HG02642 (cell line): ENCODE measurements at regions not wholly inside any gene's neighbourhood (a gene's known extent, or its start where the extent isn't known, plus 50 kb on each side); places are given as distances from the start of the nearest gene placed in this dataset.

Source experiments
- ATAC-seq: cut with Tn5 transposase; IDR thresholded peaks from one replicate; pipeline ENCODE4 v1.9.1; 2021; ENCODE audit warnings: mild to moderate bottlenecking; ENCODE audit not compliant: unreplicated experiment, poor library complexity

DNA sequence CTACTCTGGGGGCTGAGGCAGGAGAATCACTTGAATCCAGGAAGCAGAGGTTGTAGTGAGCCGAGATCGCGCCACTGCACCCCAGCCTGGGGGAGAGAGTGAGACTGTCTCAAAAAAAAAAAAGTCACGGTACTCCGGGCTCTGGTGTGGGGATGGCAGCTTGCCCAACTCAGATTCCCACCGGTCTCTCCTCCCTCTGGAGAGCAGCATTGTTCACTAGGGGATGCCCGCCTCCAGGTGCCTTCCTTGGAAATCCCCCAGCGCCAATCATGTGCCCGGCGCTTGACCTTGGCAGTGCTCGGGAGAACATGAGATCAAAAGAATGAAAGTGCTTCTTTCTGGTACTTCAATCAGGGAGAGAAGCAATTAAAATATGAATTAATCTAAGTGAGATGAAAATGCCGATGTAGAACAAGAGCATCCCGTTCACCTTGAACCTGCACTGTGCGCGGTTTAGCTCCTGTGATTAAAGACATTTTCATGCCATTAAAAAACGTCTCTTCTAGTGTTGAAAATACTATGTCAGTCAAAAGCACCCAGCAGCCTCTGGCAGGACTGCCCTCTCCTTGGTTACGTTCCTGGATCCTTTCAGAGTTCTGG lies 1127.3 kb upstream of the AUTS2 start:
- no peak for ATAC-seq

GRCh38 chr7:68472688-68473087 lies 1125.6 kb upstream of the AUTS2 start:
- no peak for ATAC-seq

DNA sequence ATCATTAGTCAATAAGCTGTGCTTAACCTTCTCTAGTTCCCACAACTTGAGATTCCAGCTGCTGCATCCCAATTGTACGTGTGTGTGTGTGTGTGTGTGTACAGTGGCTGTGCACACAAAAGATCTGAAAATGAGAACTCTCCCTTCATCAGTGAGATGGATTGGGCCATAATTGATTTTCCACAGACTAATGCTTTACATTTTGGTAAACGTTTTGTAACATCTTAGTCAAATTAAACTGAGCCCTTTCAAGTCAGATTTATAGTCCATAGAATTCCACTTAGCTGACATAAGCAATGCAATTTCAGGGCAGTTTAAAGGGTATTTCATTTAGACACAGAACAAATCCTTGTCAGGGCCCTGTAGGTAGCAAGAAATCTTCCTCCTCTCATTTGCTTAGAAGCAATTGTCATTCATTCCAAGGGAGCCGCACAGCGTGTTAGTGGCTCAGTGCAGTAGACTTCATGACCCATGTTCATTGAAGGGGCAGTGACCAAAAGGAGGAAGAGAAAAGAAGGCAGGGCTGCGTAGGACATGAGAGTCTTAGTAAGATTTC lies 1123.5 kb upstream of the AUTS2 start:
- no peak for ATAC-seq

DNA sequence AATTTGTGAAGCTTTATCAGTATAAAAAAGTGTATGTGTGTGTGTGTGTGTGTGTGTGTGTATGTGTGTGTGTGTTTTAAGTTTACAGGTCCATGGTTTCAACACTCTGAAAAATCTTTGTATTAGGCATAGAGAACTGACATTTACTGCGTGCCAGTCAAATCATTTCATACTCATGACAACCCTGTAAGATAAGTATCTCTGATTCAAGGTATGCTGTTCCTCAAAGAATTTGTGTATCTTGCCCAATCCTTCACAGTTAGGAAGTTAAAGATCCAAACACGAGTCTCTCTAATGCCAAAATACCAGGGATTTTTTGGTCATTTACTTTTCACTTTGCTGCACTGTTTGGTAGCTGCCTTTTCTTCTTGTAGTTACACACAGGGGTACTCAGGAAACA lies 1121.3 kb upstream of the AUTS2 start:
- ATAC-seq: no peak

GRCh38 chr7:68478326-68478725 lies 1119.9 kb upstream of the AUTS2 start:
- no peak for ATAC-seq

DNA sequence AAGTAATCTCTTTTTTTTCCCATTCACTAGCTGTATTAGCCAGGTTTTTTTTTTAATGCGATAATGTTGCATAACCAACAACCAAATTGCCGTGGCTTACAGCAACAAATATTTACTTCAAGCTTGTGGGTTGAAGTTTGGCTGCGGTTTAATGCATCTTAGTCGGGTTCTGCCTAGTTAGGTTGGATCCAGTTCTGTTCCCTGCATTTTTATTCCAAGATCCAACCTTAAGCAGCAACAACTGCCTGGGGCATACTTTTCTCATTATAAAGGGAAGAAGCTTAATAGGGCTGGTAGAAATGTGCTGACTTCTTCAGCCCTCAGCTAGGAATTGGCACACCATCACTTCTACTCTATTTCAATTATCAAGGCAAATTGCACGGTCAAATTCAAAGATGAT lies 1115.5 kb upstream of the AUTS2 start:
- ATAC-seq: no peak

GRCh38 chr7:68484731-68485130 lies 1113.5 kb upstream of the AUTS2 start:
- ATAC-seq: no peak

DNA sequence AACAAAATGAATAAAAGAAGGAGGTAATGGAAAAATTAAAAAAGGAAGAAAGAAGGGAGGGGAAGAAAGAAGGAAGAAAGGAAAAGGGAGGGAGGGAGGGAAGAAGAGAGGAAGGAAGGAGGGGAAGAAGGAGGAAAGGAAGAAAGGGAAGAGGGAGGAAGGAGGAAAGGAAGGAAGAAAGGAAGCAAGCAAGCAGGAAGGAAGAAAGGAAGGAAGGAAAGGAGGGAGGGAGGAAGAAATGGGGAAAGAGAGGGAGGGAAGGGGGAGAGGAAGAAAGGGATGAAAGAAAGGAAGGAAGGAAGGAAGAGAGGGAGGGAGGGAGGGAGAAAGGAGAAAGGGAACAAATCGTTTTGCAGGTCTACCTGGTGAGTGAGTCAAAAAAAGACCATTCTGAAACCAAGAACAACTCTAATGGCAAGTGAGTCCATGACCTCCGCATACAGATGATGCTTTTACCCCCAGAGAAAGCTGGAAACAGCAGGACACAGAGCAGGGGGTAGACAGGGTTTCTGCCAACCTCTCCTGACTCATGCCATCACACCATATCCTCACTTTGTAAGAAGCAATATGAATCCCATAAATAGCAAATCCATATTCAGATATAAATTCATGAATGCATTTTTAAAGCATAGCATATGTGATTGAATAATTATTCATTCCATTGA lies 1112.9 kb upstream of the AUTS2 start:
- no peak for ATAC-seq

DNA sequence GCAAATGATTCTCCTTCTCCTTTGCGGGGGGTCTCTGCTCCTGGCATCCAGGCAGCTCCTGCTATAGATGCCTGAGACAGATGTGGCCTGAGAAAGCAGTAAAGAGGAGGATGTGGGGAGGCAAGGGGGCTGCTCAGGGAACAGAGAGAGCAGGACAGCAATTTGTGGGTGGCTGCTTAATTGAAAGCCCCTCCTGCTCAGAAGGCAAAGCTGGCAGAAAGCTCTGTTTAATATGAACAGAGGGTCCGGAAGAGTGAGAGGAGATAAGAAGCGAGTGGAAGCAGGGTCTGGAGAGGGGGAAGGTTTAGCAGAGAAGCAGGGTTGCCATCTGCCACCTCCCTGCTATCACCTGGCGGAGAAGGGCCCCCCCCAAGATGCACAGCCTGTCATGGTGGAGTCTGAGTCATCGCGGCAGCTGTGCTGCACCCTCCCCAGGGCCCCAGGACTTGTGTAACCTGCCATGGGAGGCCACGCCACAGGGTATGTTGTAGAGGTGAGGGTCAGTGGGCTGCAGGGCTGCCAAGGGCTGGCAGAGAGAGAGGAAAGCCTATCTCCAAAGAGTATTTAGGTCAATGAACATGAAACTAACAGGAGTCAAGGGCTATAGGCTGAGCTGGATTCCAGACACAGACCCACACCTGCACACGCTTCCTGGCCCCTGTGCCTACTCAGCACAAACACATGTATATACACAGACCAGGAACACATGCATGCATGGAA lies 1109.8 kb upstream of the AUTS2 start:
- no peak for ATAC-seq

DNA sequence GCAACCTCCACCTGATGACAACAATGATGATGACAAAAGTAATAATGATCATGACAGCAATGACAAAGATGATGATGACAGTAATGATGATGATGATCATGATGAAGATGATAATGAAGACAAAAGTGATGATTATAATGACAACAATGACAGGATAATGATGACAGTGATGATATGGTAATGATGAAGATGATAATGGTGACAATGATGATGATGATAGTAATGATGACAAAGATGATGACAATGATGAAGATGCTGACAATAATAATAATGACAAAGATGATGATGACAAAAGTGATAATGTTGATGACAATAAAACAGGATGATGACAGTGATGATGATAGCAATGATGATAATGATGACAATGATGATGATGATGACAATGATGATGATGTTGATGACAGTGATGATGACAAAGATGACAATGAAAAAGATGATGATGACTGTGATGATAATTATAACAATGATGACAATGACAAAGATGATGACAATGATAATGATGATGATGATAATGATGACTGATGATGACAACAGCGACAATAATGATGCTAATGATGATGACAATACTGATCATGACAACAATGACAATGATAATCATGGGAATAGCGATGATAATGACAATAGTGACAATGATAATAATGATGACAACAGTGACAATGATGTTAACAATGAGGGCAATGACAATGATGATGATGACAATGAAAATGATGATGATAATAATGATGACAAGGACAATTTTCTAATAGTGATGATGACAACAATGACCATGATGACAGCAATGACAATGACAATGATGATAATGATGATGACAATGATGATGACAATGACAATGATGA lies 1106.5 kb upstream of the AUTS2 start:
- ATAC-seq: no peak

DNA sequence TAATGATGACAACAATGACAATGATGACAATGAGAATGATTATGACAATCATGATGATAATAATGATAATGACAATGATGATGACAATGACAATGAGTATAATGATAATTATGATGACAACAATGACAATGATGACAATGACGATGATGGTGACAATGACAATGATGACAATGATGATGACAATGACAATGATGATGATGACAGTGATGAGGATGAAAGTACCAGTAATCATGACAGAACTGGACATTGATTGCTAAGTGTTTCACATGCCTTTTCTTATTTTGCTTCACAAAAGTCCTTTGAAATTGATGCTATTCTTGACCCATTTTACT lies 1106.0 kb upstream of the AUTS2 start:
- no peak for ATAC-seq

DNA sequence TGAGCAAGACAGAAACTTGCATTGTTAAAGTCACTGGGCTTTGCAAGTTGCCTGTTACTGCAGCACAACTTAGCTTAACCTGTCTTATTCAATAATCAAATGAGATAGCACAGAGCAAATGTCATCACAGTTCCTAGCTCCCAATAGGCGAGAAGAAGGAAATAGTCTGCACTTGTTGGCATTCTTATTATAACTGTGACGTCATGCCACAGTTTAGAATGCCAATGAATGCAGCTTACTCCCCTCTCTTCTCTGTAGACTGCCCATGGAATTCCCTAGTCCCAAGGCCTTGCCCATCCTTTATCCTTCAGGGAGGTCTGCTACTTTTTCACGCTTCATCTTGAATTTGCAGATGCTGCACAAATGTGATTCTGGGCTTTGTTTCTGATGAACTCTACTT lies 1094.9 kb upstream of the AUTS2 start:
- no peak for ATAC-seq

- no peak for ATAC-seq
Observed at GRCh38 chr7:68504716-68505115, 1093.6 kb upstream of the AUTS2 start.

DNA sequence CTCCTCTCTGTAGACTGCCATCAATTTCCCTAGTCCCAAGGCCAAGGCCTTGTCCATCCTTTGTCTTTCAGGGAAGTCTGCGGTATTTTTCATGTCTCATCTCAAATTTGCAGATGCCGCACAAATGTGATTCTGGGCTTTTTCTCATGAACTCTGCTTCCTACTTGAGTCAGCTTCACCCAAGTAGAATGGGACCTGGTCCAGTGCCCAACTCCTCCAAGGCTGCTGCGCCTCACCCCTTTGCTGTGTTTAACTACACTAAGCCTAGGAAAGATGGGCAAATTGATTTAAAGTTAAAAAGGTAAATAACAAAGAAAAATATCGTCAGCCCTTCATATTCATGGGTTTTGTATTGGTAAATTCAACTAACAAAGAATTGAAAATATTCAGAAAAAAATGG lies 1092.6 kb upstream of the AUTS2 start:
- no peak for ATAC-seq

DNA sequence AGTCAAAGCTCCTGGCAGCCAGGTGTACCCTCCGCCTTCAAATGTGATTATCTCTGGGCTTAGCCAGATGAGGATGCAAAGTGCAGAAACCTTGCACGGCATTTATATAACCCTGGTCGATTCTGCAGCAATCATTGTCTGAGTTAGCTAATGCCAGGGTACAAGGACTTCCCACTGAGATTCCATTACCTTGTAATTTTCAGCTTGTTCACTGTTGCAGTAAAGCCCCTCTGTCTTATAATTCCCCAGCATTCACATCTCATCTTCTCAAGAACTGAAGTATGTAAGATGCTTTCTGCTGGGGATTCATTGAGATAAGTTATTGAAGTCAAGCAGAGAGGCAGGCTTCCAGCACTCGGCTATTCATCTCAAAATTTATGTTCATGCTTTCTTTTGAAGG lies 1090.6 kb upstream of the AUTS2 start:
- no peak for ATAC-seq

GRCh38 chr7:68509054-68509453 lies 1089.2 kb upstream of the AUTS2 start:
- no peak for ATAC-seq

- ATAC-seq: no peak
Observed at GRCh38 chr7:68509603-68510002, 1088.7 kb upstream of the AUTS2 start.

GRCh38 chr7:68511281-68511680 lies 1087.0 kb upstream of the AUTS2 start:
- no peak for ATAC-seq

- ATAC-seq: no peak
Observed at GRCh38 chr7:68512466-68512865, 1085.8 kb upstream of the AUTS2 start.

- no peak for ATAC-seq
Observed at GRCh38 chr7:68518060-68518459, 1080.2 kb upstream of the AUTS2 start.

GRCh38 chr7:68524126-68524525 lies 1074.1 kb upstream of the AUTS2 start:
- ATAC-seq: no peak
